HepG2 (cell line): ENCODE measurements at regions not wholly inside any gene's neighbourhood (a gene's known extent, or its start where the extent isn't known, plus 50 kb on each side); places are given as distances from the start of the nearest gene placed in this dataset.

ENCODE experiments used
- FOXK1 ChIP-seq: sonication (generic); formaldehyde crosslinking; IDR thresholded peaks from 2 replicates; pipeline ENCODE4 v1.4.0; 2020; ENCODE audit warnings: low read depth, missing genetic modification reagents, borderline replicate concordance
- HNRNPK ChIP-seq: fragments of 200-400 bp; formaldehyde crosslinking; IDR thresholded peaks from 2 replicates; pipeline ENCODE4 v1.6.1; 2018; ENCODE audit warnings: low read length, low read depth, moderate library complexity, mild to moderate bottlenecking; ENCODE audit not compliant: poor library complexity, severe bottlenecking
- MLX ChIP-seq: IDR thresholded peaks from 2 replicates; pipeline ENCODE4 v1.6.1; 2016
- MLXIP ChIP-seq: sonication (generic); formaldehyde crosslinking; IDR thresholded peaks from 2 replicates; pipeline ENCODE4 v1.9.0; 2021; ENCODE audit warnings: missing genetic modification reagents, borderline replicate concordance
- MTERF4 ChIP-seq: sonication (generic); formaldehyde crosslinking; IDR thresholded peaks from 2 replicates; pipeline ENCODE4 v1.8.0; 2023; ENCODE audit warnings: mild to moderate bottlenecking, missing genetic modification reagents
- SRSF4 ChIP-seq: fragments of 200-400 bp; formaldehyde crosslinking; IDR thresholded peaks from one replicate; pipeline ENCODE4 v1.6.1; 2018; ENCODE audit warnings: mild to moderate bottlenecking, low read depth, low read length, moderate library complexity; ENCODE audit not compliant: poor library complexity, severe bottlenecking
- ZNF292 ChIP-seq: sonication (generic); formaldehyde crosslinking; IDR thresholded peaks from 2 replicates; pipeline ENCODE4 v1.8.1; 2022; ENCODE audit warnings: mild to moderate bottlenecking, low read depth, missing genetic modification reagents, borderline replicate concordance
- ZNF30 ChIP-seq: sonication (generic); formaldehyde crosslinking; IDR thresholded peaks from 2 replicates; pipeline ENCODE4 v1.5.0; 2020; ENCODE audit warnings: mild to moderate bottlenecking, missing genetic modification reagents
- ZNF562 ChIP-seq: sonication (generic); formaldehyde crosslinking; IDR thresholded peaks from 2 replicates; pipeline ENCODE4 v1.8.0; 2022; ENCODE audit warnings: missing genetic modification reagents, borderline replicate concordance
- ZNF589 ChIP-seq: sonication (generic); formaldehyde crosslinking; conservative IDR thresholded peaks from 2 replicates; pipeline ENCODE4 v1.8.0; 2022; ENCODE audit warnings: mild to moderate bottlenecking, moderate library complexity, missing genetic modification reagents
- ZNF782 ChIP-seq: sonication (generic); formaldehyde crosslinking; IDR thresholded peaks from 2 replicates; pipeline ENCODE4 v1.4.0; 2020; ENCODE audit warnings: missing genetic modification reagents, mild to moderate bottlenecking, borderline replicate concordance

- TF ChIP-seq SRSF4 (no peak), FOXK1 (CRISPR knock-in tag) (no peak), ZNF589 (CRISPR knock-in tag) (no peak), MTERF4 (CRISPR knock-in tag) (no peak), ZNF782 (CRISPR knock-in tag) (no peak), MLXIP (CRISPR knock-in tag) (no peak), ZNF292 (no peak), ZNF562 (CRISPR knock-in tag) (no peak), ZNF30 (CRISPR knock-in tag) (no peak), MLX (no peak), HNRNPK (no peak)
- TF ChIP-seq, all 625 proteins: peak for 0
Observed at GRCh38 chr9:1717882-1718281, 297.3 kb upstream of the SMARCA2 start (continued).
